PC-3 (cell line): ENCODE measurements at regions not wholly inside any gene's neighbourhood (a gene's known extent, or its start where the extent isn't known, plus 50 kb on each side); places are given as distances from the start of the nearest gene placed in this dataset.

Experiments used
- CTCF ChIP-seq: fragments of 300-600 bp; sonication (generic); conservative IDR thresholded peaks from 2 replicates; pipeline ENCODE4 v1.5.1; 2017; ENCODE audit warnings: antibody characterized with exemption, low read depth, mild to moderate bottlenecking, low read length
- EZH2phosphoT487 ChIP-seq: fragments of 300-600 bp; sonication (generic); IDR thresholded peaks from 2 replicates; pipeline ENCODE4 v1.6.1; 2018; ENCODE audit warnings: mild to moderate bottlenecking, antibody characterized with exemption, low read length, borderline replicate concordance

GRCh38 chr5:169393907-169394306 is 93.0 kb upstream of the SLIT3 start:
- TF ChIP-seq CTCF (no peak), EZH2phosphoT487 (no peak)
